Amniotic stem cell (primary cell): ENCODE measurements at regions not wholly inside any gene's neighbourhood (a gene's known extent, or its start where the extent isn't known, plus 50 kb on each side); places are given as distances from the start of the nearest gene placed in this dataset.
A peak's percentile ranks its signal among the peaks of the same experiment; 100 is the strongest.

Experiments
- DNase-seq: peaks from one replicate; lab custom pipeline; 2025; lab: John Stamatoyannopoulos, UW

GRCh38 chr4:187598196-187598595, 397.4 kb upstream of the ZFP42 start:
- no peak for DNase-seq

GRCh38 chr4:187602339-187603092, 393.1 kb upstream of the ZFP42 start:
- no peak for DNase-seq

GRCh38 chr4:187603093-187604025, 392.2 kb upstream of the ZFP42 start:
- DNase-seq: peak; percentile 14

GRCh38 chr4:187604984-187605383, 390.6 kb upstream of the ZFP42 start:
- DNase-seq: no peak

GRCh38 chr4:187606581-187606980, 389.0 kb upstream of the ZFP42 start:
- no peak for DNase-seq

- no peak for DNase-seq
Measured at GRCh38 chr4:187608001-187608421, 387.6 kb upstream of the ZFP42 start.

- DNase-seq: no peak
Measured at GRCh38 chr4:187612301-187612700, 383.3 kb upstream of the ZFP42 start.

- no peak for DNase-seq
Measured at GRCh38 chr4:187613089-187613839, 382.3 kb upstream of the ZFP42 start.

GRCh38 chr4:187615972-187616371, 379.6 kb upstream of the ZFP42 start:
- DNase-seq: no peak

- no peak for DNase-seq
Measured at GRCh38 chr4:187617113-187617512, 378.5 kb upstream of the ZFP42 start.

- DNase-seq: no peak
Measured at GRCh38 chr4:187618701-187619281, 376.8 kb upstream of the ZFP42 start.

GRCh38 chr4:187619319-187619718, 376.3 kb upstream of the ZFP42 start:
- DNase-seq: no peak

GRCh38 chr4:187632260-187632995, 363.1 kb upstream of the ZFP42 start:
- DNase-seq: no peak

GRCh38 chr4:187633245-187633644, 362.3 kb upstream of the ZFP42 start:
- no peak for DNase-seq

- DNase-seq: no peak
Measured at GRCh38 chr4:187656959-187657358, 338.6 kb upstream of the ZFP42 start.

GRCh38 chr4:187663076-187663475, 332.5 kb upstream of the ZFP42 start:
- DNase-seq: no peak

- no peak for DNase-seq
Measured at GRCh38 chr4:187664011-187664410, 331.6 kb upstream of the ZFP42 start.

- DNase-seq: no peak
Measured at GRCh38 chr4:187665086-187665485, 330.5 kb upstream of the ZFP42 start.

- no peak for DNase-seq
Measured at GRCh38 chr4:187666034-187666433, 329.5 kb upstream of the ZFP42 start.

GRCh38 chr4:187666697-187667494, 328.7 kb upstream of the ZFP42 start:
- DNase-seq: no peak
